ENCODE measurements at regions not wholly inside any gene's neighbourhood (a gene's known extent, or its start where the extent isn't known, plus 50 kb on each side); places are given as distances from the start of the nearest gene placed in this dataset.

DNA sequence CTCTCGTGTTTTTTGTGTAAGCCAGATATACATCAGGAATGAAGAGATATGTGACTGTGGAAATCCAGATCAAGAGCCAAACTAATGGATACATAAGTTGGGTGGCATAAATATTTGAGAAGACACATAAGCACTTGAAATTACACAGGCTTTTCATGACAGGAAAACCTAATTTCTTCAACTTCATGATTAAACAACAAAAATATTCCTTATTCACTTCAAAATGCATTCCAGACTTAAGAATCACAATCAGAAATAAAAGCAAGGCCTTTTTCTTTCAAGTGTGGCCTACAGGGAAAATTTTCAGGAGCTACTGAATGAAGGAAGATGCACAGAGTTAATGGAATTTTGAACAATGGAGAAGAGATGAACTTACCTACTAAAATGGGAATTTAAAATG is 515.6 kb downstream of the FOXG1 start:
- H4K8ac ChIP-seq (ENCODE audit: low read depth, low read length), result no peak overlapping the region
- H3K79me2 ChIP-seq (ENCODE audit: control insufficient read depth, insufficient read depth, low read length, poor library complexity), result no peaks in the 10 kb centered on the region
- H4K12ac ChIP-seq (ENCODE audit: low read depth, low read length), result no peak overlapping the region
- no peak overlapping the region for H3K9ac ChIP-seq (ENCODE audit: low read length)
- no peak overlapping the region for H3K4ac ChIP-seq (ENCODE audit: low read depth, low read length)
- no peaks in the 10 kb centered on the region for H3K27me3 ChIP-seq (ENCODE audit: insufficient read depth, low read length)
- H3K23ac ChIP-seq (ENCODE audit: low read length), result no peak overlapping the region
- DNase-seq, result no peak
- H2AFZ ChIP-seq (ENCODE audit: insufficient read depth, low read length, poor library complexity), result no peak overlapping the region
- H2AK5ac ChIP-seq (ENCODE audit: low read length), result no peak overlapping the region
- H3K4me3 ChIP-seq (ENCODE audit: low read depth, low read length), result no peak overlapping the region
- no peak overlapping the region for H2BK120ac ChIP-seq (ENCODE audit: insufficient read depth, low read length, poor library complexity)
- no peak overlapping the region for H3K4me2 ChIP-seq (ENCODE audit: low read length)
- no peak overlapping the region for H3K27ac ChIP-seq (ENCODE audit: low read depth, low read length)
- H3K14ac ChIP-seq (ENCODE audit: low read length), result no peak overlapping the region
- H3K36me3 ChIP-seq (ENCODE audit: control insufficient read depth in 1 of 2, insufficient read depth in 2 of 2, low read length in 2 of 2), result no peaks in the 10 kb centered on the region
- no peak overlapping the region for H2BK12ac ChIP-seq (ENCODE audit: low read length)
- H3K18ac ChIP-seq (ENCODE audit: low read length), result no peak overlapping the region
- H3K9me3 ChIP-seq (ENCODE audit: insufficient read depth, low read depth, low read length), result no peaks in the 10 kb centered on the region
- no peak overlapping the region for H4K91ac ChIP-seq (ENCODE audit: low read depth, low read length)
- no CpG with 5 or more reads among the region's 1 CpG for WGBS (ENCODE audit: extremely low coverage, insufficient coverage, insufficient read length)
- H2BK5ac ChIP-seq (ENCODE audit: low read depth, low read length, poor library complexity), result no peak overlapping the region
- no peaks in the 10 kb centered on the region for H3K79me1 ChIP-seq (ENCODE audit: low read length)
- no peaks in the 10 kb centered on the region for H3K4me1 ChIP-seq (ENCODE audit: control insufficient read depth in 1 of 2, insufficient read depth in 2 of 2, low read length in 2 of 2)

DNA sequence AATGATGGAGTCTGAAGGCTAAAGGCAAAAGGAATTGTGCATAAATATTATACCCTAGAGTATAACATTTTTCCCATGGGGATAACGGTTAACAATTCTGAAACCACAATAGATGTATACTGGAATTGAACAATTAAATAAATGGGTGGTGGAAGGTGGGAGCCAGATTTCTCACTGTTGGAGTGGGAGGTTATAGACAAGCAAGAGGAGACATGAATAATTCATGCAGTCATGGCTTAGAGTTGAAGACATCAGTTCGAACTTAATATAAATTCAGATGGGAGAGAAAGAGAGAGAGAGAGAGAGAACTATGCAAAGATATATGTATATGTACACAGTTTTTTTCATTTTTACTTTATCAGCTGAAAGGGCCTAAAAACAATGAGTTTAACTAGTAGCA is 523.9 kb downstream of the FOXG1 start:
- DNase-seq, result no peak
- H3K27me3 ChIP-seq (ENCODE audit: insufficient read depth, low read length), result no peaks in the 10 kb centered on the region
- H4K91ac ChIP-seq (ENCODE audit: low read depth, low read length), result no peak overlapping the region
- no peak overlapping the region for H2BK120ac ChIP-seq (ENCODE audit: insufficient read depth, low read length, poor library complexity)
- no peak overlapping the region for H2AFZ ChIP-seq (ENCODE audit: insufficient read depth, low read length, poor library complexity)
- no CpG with 5 or more reads among the region's 2 CpGs for WGBS (ENCODE audit: extremely low coverage, insufficient coverage, insufficient read length)
- H3K4me3 ChIP-seq (ENCODE audit: low read depth, low read length), result no peak overlapping the region
- H4K8ac ChIP-seq (ENCODE audit: low read depth, low read length), result no peak overlapping the region
- no peak overlapping the region for H3K4ac ChIP-seq (ENCODE audit: low read depth, low read length)
- no peak overlapping the region for H2BK5ac ChIP-seq (ENCODE audit: low read depth, low read length, poor library complexity)
- H3K18ac ChIP-seq (ENCODE audit: low read length), result no peak overlapping the region
- H3K9me3 ChIP-seq (ENCODE audit: insufficient read depth, low read depth, low read length), result peaks cover 3% of the 10 kb centered on the region
- no peak overlapping the region for H4K12ac ChIP-seq (ENCODE audit: low read depth, low read length)
- H2AK5ac ChIP-seq (ENCODE audit: low read length), result no peak overlapping the region
- H3K79me2 ChIP-seq (ENCODE audit: control insufficient read depth, insufficient read depth, low read length, poor library complexity), result no peaks in the 10 kb centered on the region
- H3K27ac ChIP-seq (ENCODE audit: low read depth, low read length), result no peak overlapping the region
- H3K4me2 ChIP-seq (ENCODE audit: low read length), result no peak overlapping the region
- no peak overlapping the region for H3K9ac ChIP-seq (ENCODE audit: low read length)
- no peaks in the 10 kb centered on the region for H3K36me3 ChIP-seq (ENCODE audit: control insufficient read depth in 1 of 2, insufficient read depth in 2 of 2, low read length in 2 of 2)
- H3K4me1 ChIP-seq (ENCODE audit: control insufficient read depth in 1 of 2, insufficient read depth in 2 of 2, low read length in 2 of 2), result no peaks in the 10 kb centered on the region
- H3K23ac ChIP-seq (ENCODE audit: low read length), result no peak overlapping the region
- no peak overlapping the region for H2BK12ac ChIP-seq (ENCODE audit: low read length)
- H3K14ac ChIP-seq (ENCODE audit: low read length), result no peak overlapping the region
- H3K79me1 ChIP-seq (ENCODE audit: low read length), result no peaks in the 10 kb centered on the region

DNA sequence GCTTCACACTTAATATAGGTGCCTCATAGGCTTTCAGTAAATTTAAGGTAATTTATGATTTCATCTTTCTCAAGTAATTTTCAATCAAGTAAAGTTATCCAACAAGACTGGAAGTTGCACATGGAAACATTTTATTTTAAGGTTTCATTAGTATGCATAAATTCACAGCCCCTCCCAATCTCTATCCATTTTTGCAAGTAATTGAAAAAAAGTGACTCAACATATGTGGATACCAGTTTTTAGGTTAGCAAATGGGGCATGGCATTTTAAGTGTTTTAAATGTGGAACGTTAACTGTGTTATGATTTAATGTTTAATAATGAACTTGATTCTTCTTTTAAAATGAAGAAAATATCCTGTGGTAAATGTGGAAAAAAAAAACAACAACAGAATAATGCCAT is 532.8 kb downstream of the FOXG1 start:
- Histone ChIP-seq H3K9me3 (ENCODE audit: insufficient read depth, low read depth, low read length) (peaks cover 5% of the 10 kb centered on the region), H4K91ac (ENCODE audit: low read depth, low read length) (no peak overlapping the region), H3K79me1 (ENCODE audit: low read length) (no peaks in the 10 kb centered on the region), H3K4me3 (ENCODE audit: low read depth, low read length) (no peak overlapping the region), H2BK120ac (ENCODE audit: insufficient read depth, low read length, poor library complexity) (no peak overlapping the region), H3K18ac (ENCODE audit: low read length) (no peak overlapping the region), H3K4ac (ENCODE audit: low read depth, low read length) (no peak overlapping the region), H2BK5ac (ENCODE audit: low read depth, low read length, poor library complexity) (no peak overlapping the region), H3K23ac (ENCODE audit: low read length) (no peak overlapping the region), H2AK5ac (ENCODE audit: low read length) (no peak overlapping the region), H3K4me1 (ENCODE audit: control insufficient read depth in 1 of 2, insufficient read depth in 2 of 2, low read length in 2 of 2) (no peaks in the 10 kb centered on the region), H2BK12ac (ENCODE audit: low read length) (no peak overlapping the region), H2AFZ (ENCODE audit: insufficient read depth, low read length, poor library complexity) (no peak overlapping the region), H3K27me3 (ENCODE audit: insufficient read depth, low read length) (no peaks in the 10 kb centered on the region), H3K36me3 (ENCODE audit: control insufficient read depth in 1 of 2, insufficient read depth in 2 of 2, low read length in 2 of 2) (no peaks in the 10 kb centered on the region), H4K12ac (ENCODE audit: low read depth, low read length) (no peak overlapping the region), H3K9ac (ENCODE audit: low read length) (no peak overlapping the region), H4K8ac (ENCODE audit: low read depth, low read length) (no peak overlapping the region), H3K27ac (ENCODE audit: low read depth, low read length) (no peak overlapping the region), H3K79me2 (ENCODE audit: control insufficient read depth, insufficient read depth, low read length, poor library complexity) (no peaks in the 10 kb centered on the region), H3K4me2 (ENCODE audit: low read length) (no peak overlapping the region), H3K14ac (ENCODE audit: low read length) (no peak overlapping the region)
- WGBS (ENCODE audit: extremely low coverage, insufficient coverage, insufficient read length), result no CpG with 5 or more reads among the region's 1 CpG
- DNase-seq, result no peak

DNA sequence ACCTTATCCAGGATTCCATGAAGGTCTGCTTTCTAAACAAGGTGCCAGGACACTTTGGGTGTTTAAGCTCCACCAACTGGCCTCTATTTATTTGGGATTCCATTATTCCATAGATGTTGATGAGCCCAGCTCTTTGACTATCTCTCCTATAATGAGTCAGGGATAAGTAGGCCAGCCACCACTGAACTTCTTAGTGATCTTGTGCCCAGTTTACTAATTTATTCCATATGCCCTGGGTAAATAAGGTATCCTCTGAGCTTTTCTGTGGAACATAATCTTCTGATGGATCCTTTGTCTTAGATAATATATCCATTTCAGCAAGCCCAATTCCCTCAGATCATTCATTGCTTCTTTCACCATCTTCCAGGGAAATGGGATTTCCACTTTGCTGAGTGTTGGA is 535.0 kb downstream of the FOXG1 start:
- H3K4me1 ChIP-seq (ENCODE audit: control insufficient read depth in 1 of 2, insufficient read depth in 2 of 2, low read length in 2 of 2), result no peaks in the 10 kb centered on the region
- H3K4me2 ChIP-seq (ENCODE audit: low read length), result no peak overlapping the region
- no peak overlapping the region for H3K9ac ChIP-seq (ENCODE audit: low read length)
- H3K14ac ChIP-seq (ENCODE audit: low read length), result no peak overlapping the region
- H2AK5ac ChIP-seq (ENCODE audit: low read length), result no peak overlapping the region
- H3K27ac ChIP-seq (ENCODE audit: low read depth, low read length), result no peak overlapping the region
- no peak overlapping the region for H3K4me3 ChIP-seq (ENCODE audit: low read depth, low read length)
- no peak overlapping the region for H3K23ac ChIP-seq (ENCODE audit: low read length)
- no peak overlapping the region for H2AFZ ChIP-seq (ENCODE audit: insufficient read depth, low read length, poor library complexity)
- H4K12ac ChIP-seq (ENCODE audit: low read depth, low read length), result no peak overlapping the region
- no peak overlapping the region for H4K8ac ChIP-seq (ENCODE audit: low read depth, low read length)
- no peak overlapping the region for H2BK120ac ChIP-seq (ENCODE audit: insufficient read depth, low read length, poor library complexity)
- H3K4ac ChIP-seq (ENCODE audit: low read depth, low read length), result no peak overlapping the region
- H2BK12ac ChIP-seq (ENCODE audit: low read length), result no peak overlapping the region
- H3K18ac ChIP-seq (ENCODE audit: low read length), result no peak overlapping the region
- H3K79me1 ChIP-seq (ENCODE audit: low read length), result no peaks in the 10 kb centered on the region
- H3K79me2 ChIP-seq (ENCODE audit: control insufficient read depth, insufficient read depth, low read length, poor library complexity), result no peaks in the 10 kb centered on the region
- H2BK5ac ChIP-seq (ENCODE audit: low read depth, low read length, poor library complexity), result no peak overlapping the region
- no peaks in the 10 kb centered on the region for H3K27me3 ChIP-seq (ENCODE audit: insufficient read depth, low read length)
- peaks cover 2% of the 10 kb centered on the region for H3K9me3 ChIP-seq (ENCODE audit: insufficient read depth, low read depth, low read length)
- DNase-seq, result no peak
- no peaks in the 10 kb centered on the region for H3K36me3 ChIP-seq (ENCODE audit: control insufficient read depth in 1 of 2, insufficient read depth in 2 of 2, low read length in 2 of 2)
- no peak overlapping the region for H4K91ac ChIP-seq (ENCODE audit: low read depth, low read length)

DNA sequence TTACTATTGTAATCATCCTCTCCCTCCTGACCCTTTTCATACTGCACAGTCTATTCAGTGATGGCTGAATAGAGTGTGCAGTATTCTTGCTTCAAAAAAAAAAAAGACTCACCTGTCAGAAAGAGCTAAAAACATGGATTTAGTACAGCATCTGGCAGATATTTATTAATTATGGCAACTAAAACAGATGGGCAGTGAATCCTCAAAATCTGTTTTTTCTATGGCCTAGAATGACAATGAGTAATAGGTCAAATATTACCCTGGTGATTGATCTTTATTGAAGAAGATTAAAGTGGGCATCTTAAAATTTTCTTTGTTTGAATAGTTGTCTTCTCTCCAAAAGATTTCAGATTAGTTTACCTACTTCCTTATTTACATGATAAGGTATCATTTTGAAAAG is 543.6 kb downstream of the FOXG1 start:
- no peaks in the 10 kb centered on the region for H3K79me1 ChIP-seq (ENCODE audit: low read length)
- no peak overlapping the region for H2AK5ac ChIP-seq (ENCODE audit: low read length)
- no peak overlapping the region for H3K18ac ChIP-seq (ENCODE audit: low read length)
- H2BK120ac ChIP-seq (ENCODE audit: insufficient read depth, low read length, poor library complexity), result no peak overlapping the region
- H4K8ac ChIP-seq (ENCODE audit: low read depth, low read length), result no peak overlapping the region
- H3K9me3 ChIP-seq (ENCODE audit: insufficient read depth, low read depth, low read length), result no peaks in the 10 kb centered on the region
- no peaks in the 10 kb centered on the region for H3K79me2 ChIP-seq (ENCODE audit: control insufficient read depth, insufficient read depth, low read length, poor library complexity)
- no peaks in the 10 kb centered on the region for H3K27me3 ChIP-seq (ENCODE audit: insufficient read depth, low read length)
- H3K14ac ChIP-seq (ENCODE audit: low read length), result no peak overlapping the region
- H3K27ac ChIP-seq (ENCODE audit: low read depth, low read length), result no peak overlapping the region
- no peak overlapping the region for H4K91ac ChIP-seq (ENCODE audit: low read depth, low read length)
- H2BK12ac ChIP-seq (ENCODE audit: low read length), result no peak overlapping the region
- no peak overlapping the region for H3K4me2 ChIP-seq (ENCODE audit: low read length)
- no peak overlapping the region for H2AFZ ChIP-seq (ENCODE audit: insufficient read depth, low read length, poor library complexity)
- no peak overlapping the region for H4K12ac ChIP-seq (ENCODE audit: low read depth, low read length)
- no peak overlapping the region for H2BK5ac ChIP-seq (ENCODE audit: low read depth, low read length, poor library complexity)
- no peak overlapping the region for H3K4ac ChIP-seq (ENCODE audit: low read depth, low read length)
- H3K9ac ChIP-seq (ENCODE audit: low read length), result no peak overlapping the region
- H3K36me3 ChIP-seq (ENCODE audit: control insufficient read depth in 1 of 2, insufficient read depth in 2 of 2, low read length in 2 of 2), result no peaks in the 10 kb centered on the region
- H3K4me1 ChIP-seq (ENCODE audit: control insufficient read depth in 1 of 2, insufficient read depth in 2 of 2, low read length in 2 of 2), result no peaks in the 10 kb centered on the region
- H3K23ac ChIP-seq (ENCODE audit: low read length), result no peak overlapping the region
- H3K4me3 ChIP-seq (ENCODE audit: low read depth, low read length), result no peak overlapping the region
- no peak for DNase-seq
